ENCODE measurements at regions not wholly inside any gene's neighbourhood (a gene's known extent, or its start where the extent isn't known, plus 50 kb on each side); places are given as distances from the start of the nearest gene placed in this dataset.
A peak's percentile ranks its signal among the peaks of the same experiment; 100 is the strongest.
"Not testable (repeated sequence)": the region's sequence is repeated elsewhere in the genome, so short reads cannot be mapped to it uniquely, and the experiment has no call there.

DNA sequence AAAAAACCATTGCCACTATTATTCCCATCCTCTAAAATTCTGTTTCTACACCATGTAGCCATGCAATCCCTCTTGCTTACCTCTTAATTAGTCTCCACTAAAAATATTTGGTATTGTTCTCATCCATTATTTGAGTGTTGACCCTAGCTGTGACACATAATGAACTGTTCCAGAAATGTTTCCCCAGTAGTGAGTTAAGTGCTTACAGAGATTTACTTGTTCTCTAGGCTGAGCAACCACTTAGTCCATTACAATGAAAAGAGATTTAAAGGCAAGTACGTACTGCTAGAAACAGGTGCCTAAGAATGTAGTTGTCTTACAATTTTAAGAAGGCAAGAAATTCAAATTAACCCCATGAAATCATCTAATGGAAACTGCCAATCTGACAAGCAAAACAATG is 112.7 kb upstream of the PTPN13 start:
- no peak for DNase-seq (ENCODE audit: low spot score)

DNA sequence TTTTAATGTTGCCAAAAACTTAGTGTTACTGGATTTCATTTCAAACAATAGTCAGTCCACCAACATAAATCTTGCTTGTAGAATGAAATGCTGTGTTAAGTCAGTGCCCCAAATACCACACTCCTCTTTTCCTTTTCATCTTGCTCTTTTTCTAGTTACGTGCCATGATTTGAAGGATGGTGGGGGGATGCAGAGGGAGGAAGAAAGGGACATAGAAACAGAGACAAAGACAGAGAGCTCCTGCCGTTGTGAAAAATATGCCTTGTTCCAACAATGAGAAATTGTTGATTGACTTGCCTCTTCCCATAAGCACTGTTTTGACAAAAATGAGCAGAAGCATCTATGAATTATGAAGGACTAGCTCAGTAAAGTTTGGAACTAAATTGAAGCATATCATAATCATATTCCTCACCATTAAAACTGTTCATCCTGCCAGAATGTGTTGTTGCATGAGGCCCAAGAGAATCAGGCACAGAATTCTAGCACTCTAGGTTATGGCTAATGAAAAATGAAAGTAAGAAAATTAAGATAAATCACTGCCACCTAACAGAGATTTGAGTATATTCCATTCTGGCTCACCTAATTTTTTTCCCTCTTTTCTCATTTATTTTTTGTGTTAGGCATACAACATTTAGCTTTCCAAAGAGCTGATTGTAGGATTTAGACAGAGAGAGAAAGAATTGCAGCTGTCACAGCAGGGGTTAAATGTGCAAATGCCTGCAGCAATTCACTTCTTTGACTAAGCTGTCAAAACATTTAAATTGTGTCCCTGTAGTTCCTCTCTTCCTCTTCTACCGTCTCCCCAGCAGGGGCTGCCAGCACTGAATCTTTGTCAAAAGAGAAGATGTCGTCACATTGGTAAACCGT is 111.6 kb upstream of the PTPN13 start:
- no peak for DNase-seq (ENCODE audit: low spot score)

- DNase-seq (ENCODE audit: low spot score) = no peak
Observed at GRCh38 chr4:86483173-86483490, 111.0 kb upstream of the PTPN13 start.

GRCh38 chr4:86483773-86484172 is 110.3 kb upstream of the PTPN13 start:
- no peak for DNase-seq (ENCODE audit: low spot score)

GRCh38 chr4:86484241-86484640 is 109.9 kb upstream of the PTPN13 start:
- no peak for DNase-seq (ENCODE audit: low spot score)

DNA sequence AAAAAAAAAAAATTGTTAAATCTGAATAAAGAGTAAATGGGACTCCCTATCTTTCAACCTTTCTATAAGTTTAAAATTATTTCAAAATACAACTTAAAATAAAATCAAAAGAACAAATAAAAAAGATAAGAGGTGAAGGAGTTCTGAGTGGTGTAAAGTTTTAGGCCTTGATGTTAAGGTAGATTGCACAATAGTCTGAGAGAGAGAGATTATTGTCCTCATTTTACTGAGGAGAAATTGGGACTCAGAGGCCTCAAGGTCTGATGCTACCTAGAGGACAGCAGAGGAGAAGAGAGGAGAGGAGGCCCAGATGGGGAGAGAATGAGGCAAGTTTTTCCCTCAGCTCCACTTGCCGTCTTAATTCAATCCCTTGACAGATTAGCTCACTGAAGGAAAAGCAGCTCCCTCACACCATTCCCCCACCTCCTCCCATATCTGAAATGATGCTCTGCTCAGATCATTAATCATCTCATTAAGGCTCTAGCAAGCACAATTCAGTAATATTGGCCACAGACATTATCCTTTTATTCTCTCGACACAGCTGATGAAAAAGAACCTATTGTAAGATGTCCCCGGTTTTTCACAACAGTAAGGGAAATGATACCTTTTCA is 106.3 kb upstream of the PTPN13 start:
- no peak for DNase-seq (ENCODE audit: low spot score)

GRCh38 chr4:86493460-86493859 is 100.7 kb upstream of the PTPN13 start:
- DNase-seq (ENCODE audit: low spot score) = peak; percentile 66

GRCh38 chr4:86496094-86497080 is 97.7 kb upstream of the PTPN13 start:
- peak; percentile 85 for DNase-seq (ENCODE audit: low spot score)

- peak; percentile 87 for DNase-seq (ENCODE audit: low spot score)
Observed at GRCh38 chr4:86497131-86497530, 97.0 kb upstream of the PTPN13 start.

DNA sequence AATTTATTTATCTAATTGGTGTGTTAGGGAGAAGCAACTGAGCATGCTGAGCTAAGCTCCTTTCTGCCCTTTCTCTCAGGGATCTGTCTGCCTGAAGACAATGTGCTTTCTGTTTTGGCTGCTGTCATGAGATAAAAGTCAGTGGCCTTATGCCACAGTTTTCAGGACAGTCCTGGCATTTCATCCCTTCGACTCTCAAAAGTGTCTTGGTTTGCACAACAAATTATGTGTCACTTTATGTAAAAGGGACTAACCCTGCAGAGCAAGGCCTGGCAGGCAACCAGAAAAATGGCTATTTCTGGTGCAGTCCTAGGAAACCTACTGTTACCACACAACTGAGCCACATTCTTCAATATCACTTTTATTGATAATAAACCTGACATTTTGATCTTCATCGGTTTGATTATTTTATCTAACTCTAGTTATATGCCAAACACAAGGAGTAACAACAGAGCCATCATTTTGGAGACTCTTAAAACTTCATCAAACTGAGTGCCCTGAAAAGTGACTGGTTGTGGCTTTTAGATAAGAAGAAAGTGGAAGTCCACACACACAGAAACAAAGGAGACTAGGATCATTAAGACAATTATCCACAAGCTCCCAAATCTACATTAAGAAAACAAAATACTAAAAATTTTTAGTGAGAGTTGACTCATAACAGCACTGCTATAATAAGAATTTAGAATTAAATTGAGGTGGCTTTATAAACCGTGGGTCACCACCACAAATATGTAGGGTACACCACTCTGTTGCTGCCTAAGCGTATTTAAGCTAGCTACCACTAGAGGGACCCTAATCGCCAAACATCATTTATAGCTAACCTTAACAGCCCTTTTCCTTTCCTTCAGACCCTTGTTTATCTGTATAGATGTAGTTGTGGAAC is 95.9 kb upstream of the PTPN13 start:
- peak; percentile 76 for DNase-seq (ENCODE audit: low spot score)

DNA sequence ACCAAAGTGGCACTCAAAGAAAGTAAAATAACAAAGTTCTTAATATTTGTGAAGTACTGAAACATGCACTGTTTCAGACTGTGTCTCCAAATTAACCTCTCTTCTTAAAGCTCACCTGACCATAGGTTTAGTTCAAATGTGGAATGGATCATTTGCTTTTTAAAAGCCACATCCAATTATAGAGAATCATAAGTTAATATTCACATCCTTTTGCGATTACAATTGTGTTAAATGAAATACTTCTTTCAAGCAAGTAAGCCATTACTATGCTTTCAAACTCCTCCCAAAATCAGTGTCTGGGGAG is 95.3 kb upstream of the PTPN13 start:
- DNase-seq (ENCODE audit: low spot score) = no peak

DNA sequence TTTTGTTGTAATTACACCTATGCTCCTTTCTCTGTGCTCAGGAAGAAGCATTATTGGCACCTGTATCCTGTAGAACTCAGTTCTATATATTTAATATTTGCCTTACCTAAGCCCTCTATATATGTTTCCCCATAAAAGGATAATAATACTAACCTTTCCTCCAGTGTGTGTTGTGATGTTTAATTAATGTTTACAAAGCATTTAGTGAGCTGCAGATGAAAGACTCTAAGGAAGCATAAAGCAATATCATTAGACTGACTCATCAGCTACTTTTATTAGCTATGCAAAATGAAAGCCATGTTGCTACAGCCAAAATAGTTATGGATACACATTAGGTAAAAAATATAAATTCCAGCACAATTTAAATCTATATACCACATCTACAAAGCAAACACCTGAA is 93.6 kb upstream of the PTPN13 start:
- peak; percentile 20 for DNase-seq (ENCODE audit: low spot score)

- no peak for DNase-seq (ENCODE audit: low spot score)
Observed at GRCh38 chr4:86502081-86502480, 92.0 kb upstream of the PTPN13 start.

DNA sequence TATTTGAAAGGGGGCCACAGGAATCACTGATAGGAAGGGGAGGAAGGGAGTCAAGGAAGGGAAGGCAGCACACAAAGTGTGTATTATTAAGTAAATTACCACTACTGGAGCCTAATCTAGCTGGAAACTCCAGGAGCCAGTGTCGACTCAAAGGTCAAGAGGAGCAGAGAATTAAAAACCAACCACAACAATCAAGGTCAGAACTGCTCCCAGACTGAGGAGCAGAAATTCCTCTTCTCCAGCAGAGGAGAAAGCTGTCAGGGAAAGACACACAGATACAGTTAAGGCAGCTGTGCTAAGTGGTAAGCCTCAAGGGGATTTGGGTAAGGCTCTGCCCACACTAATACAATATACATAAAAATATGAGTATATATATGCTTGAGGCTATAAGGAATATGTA is 87.5 kb upstream of the PTPN13 start:
- DNase-seq (ENCODE audit: low spot score) = peak; percentile 79

DNA sequence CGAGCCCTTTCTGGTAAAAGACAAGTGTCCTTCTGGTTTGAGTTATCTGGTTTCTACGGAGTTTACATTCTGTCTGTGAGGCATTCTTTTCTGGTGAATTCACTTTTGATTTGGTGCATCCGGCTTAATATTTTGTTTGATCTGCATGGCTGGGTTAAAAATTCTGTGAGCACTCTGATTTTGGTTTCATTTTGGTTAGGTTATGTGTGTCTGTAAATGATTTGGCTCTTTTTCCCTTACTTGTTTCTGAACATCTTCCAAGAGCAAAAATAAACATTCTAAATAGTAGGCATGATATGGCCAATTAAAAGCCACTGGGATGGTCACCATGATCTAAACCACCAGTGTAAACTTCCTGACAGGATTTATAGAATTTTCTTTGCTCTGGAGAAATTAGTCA is 85.7 kb upstream of the PTPN13 start:
- peak; percentile 89 for DNase-seq (ENCODE audit: low spot score)

- no peak for DNase-seq (ENCODE audit: low spot score)
Observed at GRCh38 chr4:86511590-86511989, 82.5 kb upstream of the PTPN13 start.

DNA sequence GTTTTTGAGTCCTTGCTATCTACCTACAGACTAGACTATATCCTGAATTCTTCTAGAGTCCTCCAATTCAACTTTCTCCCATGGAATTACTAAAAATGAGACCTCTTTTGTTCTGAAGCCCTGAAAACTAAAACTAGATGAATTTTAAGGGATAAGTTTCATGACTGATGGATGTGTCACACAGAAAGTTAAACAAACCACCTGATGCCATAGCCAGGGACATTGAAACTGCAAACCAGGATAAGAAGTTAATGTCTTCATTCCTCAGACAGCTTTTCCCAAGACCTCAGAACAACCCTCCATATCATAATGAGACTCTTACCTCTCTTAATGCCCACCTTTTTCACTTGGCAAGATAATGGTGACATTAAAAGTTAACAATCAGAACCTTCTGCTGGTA is 81.5 kb upstream of the PTPN13 start:
- peak; percentile 70 for DNase-seq (ENCODE audit: low spot score)

- DNase-seq (ENCODE audit: low spot score) = not testable (repeated sequence)
Observed at GRCh38 chr4:86515963-86516362, 78.2 kb upstream of the PTPN13 start.

GRCh38 chr4:86521373-86521969 is 72.6 kb upstream of the PTPN13 start:
- no peak for DNase-seq (ENCODE audit: low spot score)

DNA sequence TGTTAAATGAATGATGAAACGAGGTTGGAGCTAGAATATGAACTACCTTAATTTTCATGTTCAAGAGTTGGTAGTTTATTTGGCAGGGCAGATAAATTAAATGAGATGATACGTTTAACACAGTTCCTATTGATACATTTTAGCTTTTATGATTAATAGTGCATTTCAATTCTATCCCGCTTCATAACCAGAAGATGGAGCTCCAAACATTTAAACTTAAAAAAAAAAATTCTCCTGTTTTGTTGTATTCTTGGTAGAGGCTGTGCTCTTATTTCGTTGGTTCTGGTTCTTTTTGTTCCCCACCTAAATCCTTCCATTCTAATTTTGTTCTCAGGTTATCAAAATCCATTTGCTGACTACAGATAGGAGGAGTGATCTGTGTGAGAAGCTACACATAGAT is 71.8 kb upstream of the PTPN13 start:
- DNase-seq (ENCODE audit: low spot score) = no peak

GRCh38 chr4:86523333-86523732 is 70.8 kb upstream of the PTPN13 start:
- no peak for DNase-seq (ENCODE audit: low spot score)
